Activated CD4-positive, alpha-beta T cell treated with anti-CD3 and anti-CD28 coated beads, Interleukin-2, amount 10 ng/mL, durations not matched to agents 7 days and 5 days (primary cell): ENCODE measurements at regions not wholly inside any gene's neighbourhood (a gene's known extent, or its start where the extent isn't known, plus 50 kb on each side); places are given as distances from the start of the nearest gene placed in this dataset.

ENCODE experiments used
- CTCF ChIA-PET: fragments of 350-600 bp; sonication (Branson Sonifier 250); formaldehyde crosslinking; loops from one replicate; lab custom pipeline; 2021; ENCODE audit warnings: antibody characterized with exemption; lab: Charles Lee
- POLR2A ChIA-PET: fragments of 350-600 bp; sonication (Branson Sonifier 250); formaldehyde crosslinking; loops from one replicate; lab custom pipeline; 2021; ENCODE audit warnings: antibody characterized with exemption; lab: Charles Lee
- DNase-seq: peaks from one replicate; pipeline ENCODE4 v3.0.0-alpha.2; 2020
- H3K27ac Mint-ChIP-seq: one replicate; pipeline ENCODE4 v1.8.0; 2021; ENCODE audit warnings: mild to moderate bottlenecking, moderate library complexity, mixed read lengths
- H3K27me3 Mint-ChIP-seq: one replicate; pipeline ENCODE4 v1.8.0; 2021; ENCODE audit warnings: mixed read lengths
- H3K36me3 Mint-ChIP-seq: one replicate; pipeline ENCODE4 v1.8.0; 2021; ENCODE audit warnings: low read depth, mixed read lengths
- H3K4me1 Mint-ChIP-seq: one replicate; pipeline ENCODE4 v1.8.0; 2021; ENCODE audit warnings: mixed read lengths
- H3K4me3 Mint-ChIP-seq: one replicate; pipeline ENCODE4 v1.8.0; 2021; ENCODE audit warnings: mild to moderate bottlenecking, moderate library complexity, mixed read lengths
- H3K9me3 Mint-ChIP-seq: one replicate; pipeline ENCODE4 v1.8.0; 2021; ENCODE audit warnings: mixed read lengths

DNA sequence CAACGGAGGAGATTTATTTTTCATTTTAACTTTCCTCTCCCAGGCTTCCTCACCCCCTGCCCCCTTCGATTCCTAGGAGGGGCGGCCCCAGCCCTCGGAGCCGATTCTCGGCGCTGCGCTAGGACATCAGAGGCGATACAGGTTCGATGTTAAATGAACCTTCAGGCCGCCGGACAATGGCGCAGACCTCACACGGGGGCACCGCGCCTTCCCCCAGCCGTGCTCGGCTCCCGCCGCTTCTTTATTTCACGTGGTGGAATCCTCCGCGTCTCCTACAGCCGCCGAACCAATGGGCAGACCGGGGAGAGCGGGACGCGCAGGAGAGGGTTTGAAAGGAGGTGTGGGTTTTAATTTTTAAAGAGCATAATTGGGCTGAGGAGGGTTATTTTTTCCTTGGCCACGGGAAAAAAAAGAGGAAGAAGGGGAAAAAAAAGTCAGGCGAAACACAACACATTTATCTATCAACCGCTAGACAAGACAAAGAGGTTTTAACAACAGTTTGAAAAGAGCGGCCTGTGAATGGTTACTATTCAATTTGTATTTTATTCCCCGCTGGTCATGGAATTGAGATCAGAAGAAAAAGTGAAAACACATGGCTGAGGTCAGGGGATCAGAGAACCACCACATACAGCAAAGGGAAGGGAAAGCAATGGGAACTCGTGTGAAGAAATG, 126.8 kb downstream of the TMEM174 start:
- peak overlapping the region; percentile 19 for H3K4me3 Mint-ChIP-seq

DNA sequence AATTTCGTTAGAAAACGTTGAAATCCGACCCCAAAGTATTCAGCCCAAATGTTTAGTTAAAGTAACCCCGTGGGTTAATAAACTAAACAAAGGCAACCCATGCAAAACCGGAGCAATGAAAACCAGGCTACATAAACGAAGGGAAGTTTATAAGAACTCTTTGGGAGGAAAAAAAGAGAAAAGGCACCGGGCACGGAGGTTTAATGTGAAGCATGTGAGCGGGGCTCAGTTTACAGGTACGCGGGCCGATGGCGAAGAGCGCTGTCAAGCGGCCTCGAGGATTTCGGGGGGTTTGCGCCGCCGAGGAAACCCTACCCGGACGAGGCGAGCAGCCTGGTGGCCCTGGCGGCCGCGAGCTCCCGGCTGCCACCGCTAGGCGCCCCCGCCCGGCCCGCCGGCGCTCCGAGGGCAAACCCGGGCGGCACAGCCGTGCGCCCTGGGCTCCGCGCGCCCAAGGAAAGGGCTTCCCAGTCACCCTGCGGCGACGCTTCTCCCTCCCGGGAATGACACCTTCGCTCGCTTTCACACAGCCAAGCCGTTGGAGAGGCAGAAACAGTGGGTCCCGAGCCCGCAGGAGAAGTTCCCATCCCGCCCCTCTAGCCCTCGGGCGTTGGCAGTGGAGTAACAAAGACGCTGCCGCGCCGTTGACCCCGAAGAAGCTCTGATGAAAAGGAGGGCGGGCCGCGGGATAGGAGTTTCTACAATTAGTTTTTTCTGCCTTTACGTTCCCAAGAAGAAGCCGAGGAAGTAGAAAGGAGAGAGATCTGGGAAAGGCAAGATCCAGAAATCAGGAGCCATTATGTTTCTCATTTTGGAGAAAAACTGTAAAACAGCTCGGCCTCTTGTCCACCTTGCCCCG, 126.0 kb downstream of the TMEM174 start:
- H3K9me3 Mint-ChIP-seq: peaks cover 2% of the 10 kb centered on the region
- no peak for DNase-seq
- CTCF ChIA-PET: interaction anchor here (0.9 to 1.3 kb wide), 2 partner anchors 10 to 152 kb away, joined by 4 to 6 read pairs; no protein-coding TSS in a partner anchor

More for the DNA sequence above, 126.8 kb downstream of the TMEM174 start:
- Mint-ChIP-seq H3K27me3 (peaks cover 89% of the 10 kb centered on the region), H3K27ac (peak overlapping the region; percentile 50), H3K4me1 (peaks cover 10% of the 10 kb centered on the region), H3K36me3 (peaks cover 2% of the 10 kb centered on the region), H3K9me3 (peaks cover 2% of the 10 kb centered on the region)
- ChIA-PET POLR2A (no interaction called here), CTCF (no interaction called here)
- no peak for DNase-seq

DNA sequence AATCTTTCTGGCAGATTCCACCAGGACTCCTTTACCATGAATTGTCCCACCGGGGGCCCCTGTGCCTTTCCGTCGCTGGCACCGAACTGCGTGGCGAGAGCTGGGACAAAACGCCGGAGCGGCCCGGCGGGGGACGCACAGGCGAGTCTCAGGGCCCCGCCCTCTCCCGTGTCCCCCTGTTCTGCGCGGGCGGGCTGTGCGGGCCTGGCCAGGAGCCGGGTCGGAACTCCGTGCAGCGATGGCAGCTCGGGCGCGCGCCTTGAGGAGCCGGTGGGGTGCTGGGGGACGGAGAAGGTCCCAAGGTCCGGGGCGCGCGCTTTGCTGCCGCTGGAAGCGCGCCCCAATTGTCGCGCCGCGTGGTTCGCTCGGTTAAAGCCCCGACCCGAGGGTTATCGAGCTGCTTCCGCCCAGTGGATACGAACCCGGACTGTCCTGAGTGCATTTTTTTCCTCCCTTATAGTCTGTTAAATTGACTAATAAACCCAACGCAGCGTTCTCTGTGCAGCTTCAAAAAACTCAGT, 125.3 kb downstream of the TMEM174 start:
- H3K27ac Mint-ChIP-seq: peak overlapping the region; percentile 64
- H3K27me3 Mint-ChIP-seq: peaks cover 85% of the 10 kb centered on the region
- peaks cover 10% of the 10 kb centered on the region for H3K4me1 Mint-ChIP-seq
- H3K4me3 Mint-ChIP-seq: peak overlapping the region; percentile 27
- peaks cover 2% of the 10 kb centered on the region for H3K9me3 Mint-ChIP-seq
- peaks cover 2% of the 10 kb centered on the region for H3K36me3 Mint-ChIP-seq
- POLR2A ChIA-PET: no interaction called here
- no peak for DNase-seq
- CTCF ChIA-PET: interaction anchor here (0.9 to 1.3 kb wide), 3 partner anchors 11 to 153 kb away, joined by 3 to 6 read pairs (median 4); no protein-coding TSS in a partner anchor

More for the DNA sequence above, 126.0 kb downstream of the TMEM174 start:
- H3K27ac Mint-ChIP-seq: peak overlapping the region; percentile 64
- POLR2A ChIA-PET: no interaction called here
- H3K27me3 Mint-ChIP-seq: peaks cover 89% of the 10 kb centered on the region
- peaks cover 2% of the 10 kb centered on the region for H3K36me3 Mint-ChIP-seq
- peak overlapping the region; percentile 27 for H3K4me3 Mint-ChIP-seq
- H3K4me1 Mint-ChIP-seq: peaks cover 10% of the 10 kb centered on the region

DNA sequence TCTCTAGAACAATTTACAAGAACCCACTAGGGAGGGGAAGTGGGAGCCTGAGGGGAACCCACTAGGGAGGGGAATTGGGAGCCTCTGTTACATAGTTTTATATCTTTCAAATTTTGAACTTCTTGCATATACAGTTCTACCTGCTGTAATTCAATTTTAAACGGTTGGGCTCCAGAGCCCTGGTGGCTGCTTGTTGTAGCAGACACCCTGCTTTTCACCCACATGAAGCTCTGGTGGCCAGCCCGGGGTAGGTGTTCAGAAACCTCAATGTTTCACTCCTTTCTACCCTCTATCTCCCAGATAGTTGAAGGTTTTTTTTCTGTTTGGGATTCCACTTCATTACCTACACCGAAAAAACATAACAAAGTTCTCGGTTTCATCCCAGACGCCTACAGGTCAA, 124.4 kb downstream of the TMEM174 start:
- ChIA-PET POLR2A (no interaction called here), CTCF (interaction anchor here (0.6 to 1.1 kb wide), 3 partner anchors 86 to 924 kb away, joined by 3 read pairs; no protein-coding TSS in a partner anchor)
- Mint-ChIP-seq H3K27ac (peak overlapping the region; percentile 13), H3K36me3 (no peaks in the 10 kb centered on the region), H3K4me3 (no peak overlapping the region), H3K9me3 (no peaks in the 10 kb centered on the region), H3K27me3 (peaks cover 79% of the 10 kb centered on the region), H3K4me1 (peaks cover 8% of the 10 kb centered on the region)
- no peak for DNase-seq

DNA sequence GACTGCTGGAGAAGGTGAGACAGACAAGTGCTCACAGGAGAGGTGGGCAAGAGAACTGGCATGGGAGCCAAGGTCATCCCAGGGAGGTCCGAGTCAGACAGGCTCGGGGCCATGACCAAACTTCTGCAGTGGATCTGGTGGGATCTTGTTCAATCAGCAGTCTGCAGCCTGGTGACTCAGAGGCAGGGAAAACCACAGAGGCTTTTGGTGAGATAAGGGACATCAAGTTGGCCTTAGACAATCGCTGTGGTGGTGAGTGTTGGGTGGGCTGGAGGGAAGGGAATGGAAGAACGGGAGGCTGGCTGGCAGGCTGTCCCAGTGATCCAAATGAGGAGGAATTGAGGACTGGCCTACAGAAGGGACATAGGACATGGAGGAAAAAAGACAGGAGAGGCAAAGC, 123.8 kb downstream of the TMEM174 start:
- CTCF ChIA-PET: interaction anchor here (1.0 kb wide), 1 partner anchor 155 kb away, joined by 3 read pairs; no protein-coding TSS in a partner anchor
- Mint-ChIP-seq H3K4me3 (no peak overlapping the region), H3K4me1 (peaks cover 8% of the 10 kb centered on the region), H3K36me3 (no peaks in the 10 kb centered on the region), H3K27me3 (peaks cover 78% of the 10 kb centered on the region), H3K9me3 (no peaks in the 10 kb centered on the region), H3K27ac (no peak overlapping the region)
- POLR2A ChIA-PET: no interaction called here
- DNase-seq: no peak

DNA sequence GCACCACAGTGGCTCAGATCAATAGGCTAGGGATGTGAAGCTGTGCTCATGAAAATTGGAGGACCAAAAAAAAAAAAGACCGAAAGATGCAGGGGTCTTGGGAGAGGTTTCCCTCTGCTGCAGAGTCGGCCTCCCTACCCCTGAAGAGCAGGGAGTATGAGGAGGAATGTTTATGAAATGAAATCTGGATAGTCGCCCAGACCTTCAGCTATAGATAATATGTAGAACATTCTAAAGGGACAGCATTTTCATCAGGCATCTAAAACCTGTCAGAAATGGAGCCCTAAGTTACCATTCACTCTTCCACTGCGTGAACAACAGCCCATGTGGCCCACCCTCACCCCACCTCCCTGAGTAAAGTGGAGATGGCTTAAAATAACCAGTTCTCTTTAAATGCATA, 122.9 kb downstream of the TMEM174 start:
- peaks cover 76% of the 10 kb centered on the region for H3K27me3 Mint-ChIP-seq
- CTCF ChIA-PET: interaction anchor here (1.0 kb wide), 1 partner anchor 155 kb away, joined by 4 read pairs; no protein-coding TSS in a partner anchor
- no peak overlapping the region for H3K4me3 Mint-ChIP-seq
- H3K9me3 Mint-ChIP-seq: no peaks in the 10 kb centered on the region
- peaks cover 8% of the 10 kb centered on the region for H3K4me1 Mint-ChIP-seq
- no peaks in the 10 kb centered on the region for H3K36me3 Mint-ChIP-seq
- POLR2A ChIA-PET: no interaction called here
- no peak overlapping the region for H3K27ac Mint-ChIP-seq
- no peak for DNase-seq

DNA sequence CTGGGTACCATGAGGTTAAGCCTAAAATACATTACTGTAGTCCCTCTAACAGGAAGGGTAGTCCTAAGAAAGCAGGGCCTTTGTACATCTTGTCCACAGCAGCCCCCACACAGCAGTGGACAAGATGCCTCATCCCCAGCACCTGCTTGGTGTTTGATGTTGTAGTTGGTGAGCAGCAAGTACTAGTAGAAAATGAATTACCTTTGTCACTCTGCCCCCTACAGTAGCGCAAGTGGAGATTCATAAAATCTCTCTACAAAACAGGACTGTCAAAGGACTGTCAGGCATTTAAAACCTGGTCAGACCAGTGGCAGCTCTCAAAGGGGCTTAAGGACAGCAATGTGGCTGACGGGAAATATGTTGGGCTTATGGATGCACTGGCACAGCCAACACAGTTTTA, 122.5 kb downstream of the TMEM174 start:
- POLR2A ChIA-PET: no interaction called here
- Mint-ChIP-seq H3K4me1 (peaks cover 8% of the 10 kb centered on the region), H3K27me3 (peaks cover 72% of the 10 kb centered on the region), H3K4me3 (no peak overlapping the region), H3K36me3 (no peaks in the 10 kb centered on the region), H3K27ac (no peak overlapping the region), H3K9me3 (no peaks in the 10 kb centered on the region)
- DNase-seq: no peak
- CTCF ChIA-PET: interaction anchor here (1.0 kb wide), 1 partner anchor 156 kb away, joined by 4 read pairs; no protein-coding TSS in a partner anchor

DNA sequence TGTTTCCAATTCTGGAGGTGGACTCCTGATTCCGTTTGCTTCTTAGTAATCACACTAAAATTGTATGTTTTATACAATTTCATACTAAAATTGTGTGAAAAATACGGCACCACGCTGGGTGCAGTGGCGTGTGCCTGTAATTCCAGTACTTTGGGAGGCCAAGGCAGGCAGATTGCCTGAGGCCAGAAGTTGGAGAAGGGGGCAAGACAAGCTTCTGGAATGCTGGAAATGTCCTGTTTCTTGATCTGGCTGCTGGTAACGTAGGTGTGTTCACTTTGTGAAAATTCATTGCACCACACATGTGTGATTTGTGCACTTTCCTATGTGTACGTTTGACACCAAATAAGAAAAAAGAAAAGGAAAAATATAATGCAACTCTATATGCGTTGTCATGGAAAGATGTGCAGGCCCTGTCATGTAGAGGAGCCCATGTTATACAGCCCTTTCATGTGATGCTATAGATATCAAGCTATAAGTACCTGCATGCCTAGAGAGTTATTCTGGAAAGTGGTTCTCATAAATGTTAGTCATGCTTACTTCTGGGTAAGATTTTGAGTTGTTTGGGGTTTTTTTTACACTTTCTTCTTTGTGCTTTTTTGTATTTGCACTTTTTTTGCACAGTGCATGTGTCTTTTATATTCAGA, 119.9 kb downstream of the TMEM174 start:
- Mint-ChIP-seq H3K4me1 (peaks cover 2% of the 10 kb centered on the region), H3K4me3 (no peak overlapping the region), H3K27ac (no peak overlapping the region), H3K9me3 (peaks cover 3% of the 10 kb centered on the region), H3K27me3 (peaks cover 63% of the 10 kb centered on the region), H3K36me3 (no peaks in the 10 kb centered on the region)
- ChIA-PET CTCF (no interaction called here), POLR2A (no interaction called here)
- no peak for DNase-seq

DNA sequence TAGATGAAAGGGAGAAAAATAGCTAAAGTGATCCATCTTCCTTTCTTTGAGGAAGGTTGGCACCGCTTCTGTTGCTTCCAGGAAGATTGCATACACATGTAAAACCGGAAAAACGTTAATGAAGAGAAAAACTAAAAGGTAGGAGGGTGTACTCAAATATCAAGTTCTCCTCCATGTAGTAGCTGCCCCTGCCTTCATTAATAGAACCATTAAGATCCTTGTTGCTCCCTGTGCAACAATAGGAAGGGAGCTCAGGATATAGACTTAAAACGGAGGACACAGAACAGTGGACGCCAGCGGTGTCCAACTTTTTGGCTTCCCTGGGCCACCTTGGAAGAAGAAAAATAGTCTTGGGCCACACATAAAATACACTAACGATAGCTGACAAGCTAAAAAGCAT, 118.9 kb downstream of the TMEM174 start:
- Mint-ChIP-seq H3K36me3 (no peaks in the 10 kb centered on the region), H3K27ac (no peak overlapping the region), H3K4me1 (no peaks in the 10 kb centered on the region), H3K27me3 (peaks cover 53% of the 10 kb centered on the region), H3K4me3 (no peak overlapping the region), H3K9me3 (peaks cover 8% of the 10 kb centered on the region)
- POLR2A ChIA-PET: no interaction called here
- no peak for DNase-seq
- CTCF ChIA-PET: no interaction called here

DNA sequence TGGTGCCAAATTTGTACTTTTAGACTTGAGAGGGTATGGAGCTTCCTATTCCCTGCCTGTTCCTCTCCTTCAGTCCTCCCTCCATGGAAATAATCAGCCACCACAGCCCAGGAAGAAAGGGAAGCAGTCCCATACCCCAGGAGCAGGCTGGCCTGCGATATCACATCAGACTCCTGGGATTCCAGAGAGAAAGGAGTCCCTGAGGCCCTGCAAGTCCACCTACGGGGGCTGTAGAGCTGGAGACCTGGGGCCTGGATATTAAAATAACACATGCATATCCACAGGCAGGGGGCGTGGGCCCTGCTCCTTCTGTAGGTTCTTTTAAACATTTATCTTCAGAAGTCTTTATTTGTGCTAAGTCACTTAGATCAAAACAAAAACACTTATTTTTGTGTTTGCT, 117.2 kb downstream of the TMEM174 start:
- no peak overlapping the region for H3K27ac Mint-ChIP-seq
- peaks cover 8% of the 10 kb centered on the region for H3K9me3 Mint-ChIP-seq
- ChIA-PET CTCF (interaction anchor here (0.6 kb wide), 1 partner anchor 161 kb away, joined by 3 read pairs; no protein-coding TSS in a partner anchor), POLR2A (no interaction called here)
- no peaks in the 10 kb centered on the region for H3K4me1 Mint-ChIP-seq
- peaks cover 38% of the 10 kb centered on the region for H3K27me3 Mint-ChIP-seq
- H3K36me3 Mint-ChIP-seq: no peaks in the 10 kb centered on the region
- no peak overlapping the region for H3K4me3 Mint-ChIP-seq
- no peak for DNase-seq

DNA sequence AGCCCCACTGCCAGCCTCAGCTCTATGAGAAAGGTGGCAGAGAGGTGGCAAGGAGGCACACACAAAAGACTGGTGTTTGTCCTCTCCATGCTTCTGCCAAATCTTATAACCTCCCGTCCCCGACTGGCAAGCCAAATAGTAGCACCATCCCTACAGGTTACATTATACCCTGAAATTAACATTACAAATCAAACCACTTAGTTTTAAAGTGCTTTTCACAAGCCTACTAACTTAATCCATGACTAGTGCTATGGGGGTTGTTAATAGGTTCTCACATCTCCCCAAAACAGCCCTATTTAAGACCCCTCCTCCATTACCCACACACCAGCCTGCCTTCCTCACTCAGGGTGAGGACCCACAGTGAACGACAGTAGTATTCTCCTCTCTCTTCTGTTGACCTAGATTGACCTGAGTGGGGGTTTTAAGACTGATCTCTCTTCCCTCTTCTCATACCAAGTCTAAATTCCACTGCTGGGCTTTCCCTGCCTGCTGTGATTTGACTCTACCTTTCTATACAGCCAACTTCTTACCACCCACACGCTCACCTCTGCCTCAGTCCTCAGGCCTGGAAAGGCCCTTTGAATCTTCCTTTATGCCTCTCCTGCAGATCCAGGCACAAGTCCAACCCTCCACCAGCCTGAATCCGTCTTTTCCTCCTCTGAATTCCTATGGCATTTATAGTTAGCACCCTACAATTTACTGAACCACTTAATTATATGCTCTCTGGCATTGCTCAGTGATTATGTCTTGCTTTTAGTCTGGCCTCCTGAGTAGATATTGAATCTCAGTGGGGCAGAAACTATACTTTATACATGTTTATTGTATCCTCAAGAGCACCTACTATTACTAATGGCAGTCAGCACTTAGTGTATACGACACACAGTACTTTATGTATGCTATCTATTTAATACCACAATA, 116.1 kb downstream of the TMEM174 start:
- ChIA-PET POLR2A (no interaction called here), CTCF (interaction anchor here (0.6 kb wide), 1 partner anchor 162 kb away, joined by 3 read pairs; no protein-coding TSS in a partner anchor)
- Mint-ChIP-seq H3K4me1 (no peaks in the 10 kb centered on the region), H3K36me3 (no peaks in the 10 kb centered on the region), H3K9me3 (peaks cover 8% of the 10 kb centered on the region), H3K27ac (no peak overlapping the region), H3K27me3 (peaks cover 33% of the 10 kb centered on the region), H3K4me3 (no peak overlapping the region)
- no peak for DNase-seq
